ENCODE measurements at regions not wholly inside any gene's neighbourhood (a gene's known extent, or its start where the extent isn't known, plus 50 kb on each side); places are given as distances from the start of the nearest gene placed in this dataset.

GRCh38 chr16:13793841-13794409 is 126.0 kb upstream of the ERCC4 start:
- no peak for DNase-seq
- no peak for ATAC-seq
- Mint-ChIP-seq H3K4me3 (no peak overlapping the region), H3K9me3 (peaks cover 10% of the 10 kb centered on the region), H3K27ac (peak overlapping the region; percentile 31), H3K4me1 (no peaks in the 10 kb centered on the region), H3K36me3 (ENCODE audit: low read depth) (no peaks in the 10 kb centered on the region), H3K27me3 (peaks cover 3% of the 10 kb centered on the region)

GRCh38 chr16:13795131-13795530 is 124.8 kb upstream of the ERCC4 start:
- peaks cover 3% of the 10 kb centered on the region for H3K27me3 Mint-ChIP-seq
- no peak overlapping the region for H3K27ac Mint-ChIP-seq
- H3K9me3 Mint-ChIP-seq, result peaks cover 10% of the 10 kb centered on the region
- ATAC-seq (no peak), DNase-seq (no peak)
- no peaks in the 10 kb centered on the region for H3K36me3 Mint-ChIP-seq (ENCODE audit: low read depth)
- H3K4me3 Mint-ChIP-seq, result no peak overlapping the region
- H3K4me1 Mint-ChIP-seq, result no peaks in the 10 kb centered on the region

GRCh38 chr16:13797718-13798117 is 122.2 kb upstream of the ERCC4 start:
- DNase-seq, result no peak
- peaks cover 4% of the 10 kb centered on the region for H3K9me3 Mint-ChIP-seq
- H3K4me3 Mint-ChIP-seq, result no peak overlapping the region
- peaks cover 3% of the 10 kb centered on the region for H3K27me3 Mint-ChIP-seq
- no peaks in the 10 kb centered on the region for H3K4me1 Mint-ChIP-seq
- H3K36me3 Mint-ChIP-seq (ENCODE audit: low read depth), result no peaks in the 10 kb centered on the region
- no peak overlapping the region for H3K27ac Mint-ChIP-seq
- no peak for ATAC-seq

DNA sequence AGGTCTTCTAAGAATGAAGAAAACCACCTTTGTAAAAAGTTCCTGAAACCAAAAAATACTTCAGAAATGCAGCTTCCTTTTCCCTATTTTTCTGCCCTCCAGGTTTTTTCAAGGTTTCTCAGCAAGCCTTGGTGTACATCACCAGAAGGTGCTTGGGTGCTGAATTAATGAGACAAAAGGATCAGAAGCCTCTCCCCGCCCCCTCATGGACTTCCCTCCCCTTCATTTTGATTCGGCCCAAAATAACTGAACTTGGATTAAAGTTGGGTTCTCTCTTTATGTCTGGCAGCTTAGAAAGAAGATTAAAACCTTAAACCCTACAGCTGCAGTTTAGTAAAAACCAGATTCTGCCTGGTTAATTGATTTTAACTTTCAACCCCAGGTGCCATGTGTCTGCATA is 121.7 kb upstream of the ERCC4 start:
- Mint-ChIP-seq H3K27me3 (peaks cover 3% of the 10 kb centered on the region), H3K4me1 (no peaks in the 10 kb centered on the region), H3K9me3 (peaks cover 4% of the 10 kb centered on the region), H3K36me3 (ENCODE audit: low read depth) (no peaks in the 10 kb centered on the region), H3K27ac (no peak overlapping the region), H3K4me3 (no peak overlapping the region)
- ATAC-seq (no peak), DNase-seq (no peak)

DNA sequence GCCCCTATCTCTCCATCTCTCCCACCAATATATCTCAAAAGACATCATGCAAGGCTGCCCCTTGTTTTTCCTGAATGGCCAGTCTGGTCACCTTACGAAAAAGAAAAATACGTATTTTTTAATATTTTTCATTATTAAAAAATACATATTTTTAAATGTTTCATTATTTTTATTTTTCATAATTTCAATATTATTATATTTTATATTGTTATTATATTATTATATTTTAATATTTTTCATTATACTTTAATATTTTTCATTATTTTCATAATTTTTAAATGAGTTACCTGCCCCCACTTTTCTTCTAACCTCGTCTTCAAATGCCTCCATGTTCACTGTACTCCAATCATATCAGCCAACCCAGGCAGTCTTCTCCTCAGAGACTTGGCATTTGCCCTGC is 116.0 kb upstream of the ERCC4 start:
- Mint-ChIP-seq H3K4me1 (no peaks in the 10 kb centered on the region), H3K4me3 (no peak overlapping the region)
- no peak for ATAC-seq

GRCh38 chr16:13805951-13806350 is 114.0 kb upstream of the ERCC4 start:
- DNase-seq (no peak), ATAC-seq (no peak)
- Mint-ChIP-seq H3K4me1 (no peaks in the 10 kb centered on the region), H3K9me3 (no peaks in the 10 kb centered on the region), H3K27ac (no peak overlapping the region), H3K4me3 (no peak overlapping the region), H3K27me3 (peaks cover 2% of the 10 kb centered on the region), H3K36me3 (ENCODE audit: low read depth) (no peaks in the 10 kb centered on the region)

More for the DNA sequence above, 116.0 kb upstream of the ERCC4 start:
- DNase-seq, result no peak
- Mint-ChIP-seq H3K36me3 (ENCODE audit: low read depth) (no peaks in the 10 kb centered on the region), H3K27me3 (no peaks in the 10 kb centered on the region), H3K27ac (no peak overlapping the region), H3K9me3 (no peaks in the 10 kb centered on the region)

GRCh38 chr16:13806671-13807070 is 113.3 kb upstream of the ERCC4 start:
- H3K36me3 Mint-ChIP-seq (ENCODE audit: low read depth), result no peaks in the 10 kb centered on the region
- H3K4me3 Mint-ChIP-seq, result no peak overlapping the region
- H3K27ac Mint-ChIP-seq, result no peak overlapping the region
- H3K4me1 Mint-ChIP-seq, result no peaks in the 10 kb centered on the region
- DNase-seq (no peak), ATAC-seq (no peak)
- peaks cover 3% of the 10 kb centered on the region for H3K27me3 Mint-ChIP-seq
- no peaks in the 10 kb centered on the region for H3K9me3 Mint-ChIP-seq

DNA sequence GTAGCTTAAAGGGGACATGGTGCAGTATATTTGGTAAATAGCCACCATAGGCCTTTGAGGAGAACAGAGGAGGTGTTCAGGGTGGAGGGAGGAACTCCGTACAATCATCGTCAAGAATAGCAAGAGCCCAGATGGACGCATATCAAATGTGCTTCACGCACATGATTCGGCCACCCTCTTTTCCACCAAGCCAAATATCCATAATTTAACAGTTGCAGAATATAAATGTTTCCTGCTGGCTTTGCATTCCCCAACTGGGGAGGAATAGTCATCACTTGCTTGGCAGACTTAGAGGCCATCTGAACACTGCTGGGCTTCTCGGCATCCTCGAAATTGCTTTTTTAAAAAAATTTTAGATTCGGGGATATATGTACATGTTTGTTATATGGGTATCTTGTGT is 111.9 kb upstream of the ERCC4 start:
- H3K4me3 Mint-ChIP-seq, result no peak overlapping the region
- no peaks in the 10 kb centered on the region for H3K36me3 Mint-ChIP-seq (ENCODE audit: low read depth)
- no peaks in the 10 kb centered on the region for H3K9me3 Mint-ChIP-seq
- peaks cover 3% of the 10 kb centered on the region for H3K27me3 Mint-ChIP-seq
- ATAC-seq, result no peak
- no peak overlapping the region for H3K27ac Mint-ChIP-seq
- DNase-seq, result no peak
- H3K4me1 Mint-ChIP-seq, result no peaks in the 10 kb centered on the region

- Mint-ChIP-seq H3K27ac (no peak overlapping the region), H3K27me3 (peaks cover 3% of the 10 kb centered on the region), H3K4me3 (no peak overlapping the region), H3K9me3 (no peaks in the 10 kb centered on the region), H3K36me3 (ENCODE audit: low read depth) (no peaks in the 10 kb centered on the region), H3K4me1 (no peaks in the 10 kb centered on the region)
- no peak for DNase-seq
- no peak for ATAC-seq
Measured at GRCh38 chr16:13809765-13810164, 110.2 kb upstream of the ERCC4 start.

- Mint-ChIP-seq H3K4me3 (no peak overlapping the region), H3K27me3 (peaks cover 4% of the 10 kb centered on the region), H3K4me1 (no peaks in the 10 kb centered on the region), H3K36me3 (ENCODE audit: low read depth) (no peaks in the 10 kb centered on the region), H3K9me3 (no peaks in the 10 kb centered on the region), H3K27ac (no peak overlapping the region)
- ATAC-seq, result no peak
- DNase-seq, result no peak
Measured at GRCh38 chr16:13811834-13812233, 108.1 kb upstream of the ERCC4 start.

DNA sequence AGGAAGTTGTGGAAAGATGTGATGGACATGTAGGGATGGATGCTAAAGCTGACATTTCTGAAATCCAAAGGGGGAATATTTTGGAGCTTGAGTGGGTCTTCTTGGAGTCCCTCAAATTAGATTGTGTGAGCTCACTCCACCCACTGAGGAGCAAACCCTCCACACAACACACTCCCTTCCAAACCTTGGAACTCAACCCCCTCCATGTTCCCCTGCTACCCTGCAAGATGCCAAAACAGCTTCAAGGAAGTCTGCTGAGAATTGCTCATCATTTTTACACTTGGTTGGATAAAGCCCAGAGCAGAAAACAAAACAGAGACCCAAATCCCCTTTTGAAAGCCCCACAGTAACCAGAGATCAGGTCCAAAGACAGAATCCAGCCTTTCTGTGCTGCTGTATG is 103.3 kb upstream of the ERCC4 start:
- Mint-ChIP-seq H3K4me1 (no peaks in the 10 kb centered on the region), H3K9me3 (no peaks in the 10 kb centered on the region), H3K27ac (no peak overlapping the region), H3K36me3 (ENCODE audit: low read depth) (no peaks in the 10 kb centered on the region), H3K4me3 (no peak overlapping the region), H3K27me3 (peaks cover 2% of the 10 kb centered on the region)
- ATAC-seq (no peak), DNase-seq (no peak)

DNA sequence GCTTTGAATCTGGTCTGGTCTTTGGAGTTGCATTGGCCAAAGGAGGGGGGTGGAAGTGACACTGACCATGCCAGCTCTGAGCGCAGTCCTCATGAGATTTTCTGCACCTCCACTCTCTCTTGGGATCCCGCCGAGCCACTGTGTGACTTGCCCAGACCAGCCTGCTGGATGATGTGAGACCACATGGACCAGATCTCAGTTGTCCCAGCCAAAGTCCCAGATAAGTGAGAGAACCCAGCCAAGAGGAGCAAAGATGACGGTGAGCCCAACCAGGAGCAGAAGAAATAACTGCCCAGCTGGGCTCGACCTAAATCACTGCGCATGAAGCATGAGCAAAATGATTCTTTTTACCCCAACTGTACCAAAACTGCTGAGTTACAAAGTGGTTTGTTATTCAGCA is 96.5 kb upstream of the ERCC4 start:
- no peak overlapping the region for H3K27ac Mint-ChIP-seq
- H3K36me3 Mint-ChIP-seq (ENCODE audit: low read depth), result no peaks in the 10 kb centered on the region
- H3K4me3 Mint-ChIP-seq, result no peak overlapping the region
- no peaks in the 10 kb centered on the region for H3K27me3 Mint-ChIP-seq
- ATAC-seq, result no peak
- H3K9me3 Mint-ChIP-seq, result no peaks in the 10 kb centered on the region
- no peaks in the 10 kb centered on the region for H3K4me1 Mint-ChIP-seq
- DNase-seq, result no peak

GRCh38 chr16:13829697-13830299 is 90.2 kb upstream of the ERCC4 start:
- H3K27me3 Mint-ChIP-seq, result peaks cover 9% of the 10 kb centered on the region
- DNase-seq (no peak), ATAC-seq (no peak)
- no peaks in the 10 kb centered on the region for H3K36me3 Mint-ChIP-seq (ENCODE audit: low read depth)
- no peak overlapping the region for H3K4me3 Mint-ChIP-seq
- no peak overlapping the region for H3K27ac Mint-ChIP-seq
- no peaks in the 10 kb centered on the region for H3K9me3 Mint-ChIP-seq
- H3K4me1 Mint-ChIP-seq, result no peaks in the 10 kb centered on the region

- H3K27ac Mint-ChIP-seq, result no peak overlapping the region
- H3K36me3 Mint-ChIP-seq (ENCODE audit: low read depth), result no peaks in the 10 kb centered on the region
- H3K4me3 Mint-ChIP-seq, result no peak overlapping the region
- no peaks in the 10 kb centered on the region for H3K9me3 Mint-ChIP-seq
- no peak for ATAC-seq
- no peak for DNase-seq
- H3K4me1 Mint-ChIP-seq, result no peaks in the 10 kb centered on the region
- peaks cover 9% of the 10 kb centered on the region for H3K27me3 Mint-ChIP-seq
Measured at GRCh38 chr16:13833515-13833914, 86.4 kb upstream of the ERCC4 start.

DNA sequence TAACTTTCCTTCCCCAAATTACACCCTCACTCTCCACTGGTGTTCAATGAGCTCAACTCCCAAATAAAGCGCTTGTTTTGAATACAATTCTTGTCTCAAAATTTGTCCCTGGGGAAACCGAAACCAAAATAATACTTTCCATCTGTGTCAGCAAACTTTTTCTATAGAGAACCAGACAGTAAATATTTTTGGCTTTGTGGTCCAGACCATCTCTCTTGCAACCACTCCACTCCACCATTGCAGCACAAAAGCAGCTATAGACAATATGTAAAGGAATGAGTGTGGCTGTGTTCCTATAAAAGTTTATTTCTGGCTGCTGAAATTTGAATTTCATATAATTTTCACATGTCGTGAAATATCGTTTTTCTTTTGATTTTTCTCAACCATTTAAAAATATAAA is 84.6 kb upstream of the ERCC4 start:
- Mint-ChIP-seq H3K27me3 (peaks cover 6% of the 10 kb centered on the region), H3K4me1 (no peaks in the 10 kb centered on the region), H3K36me3 (ENCODE audit: low read depth) (no peaks in the 10 kb centered on the region), H3K27ac (no peak overlapping the region), H3K9me3 (no peaks in the 10 kb centered on the region), H3K4me3 (no peak overlapping the region)
- DNase-seq (no peak), ATAC-seq (no peak)

Data from activated naive CD8-positive, alpha-beta T cell treated with anti-CD3 and anti-CD28 coated beads, Interleukin-2, amount 50 U/mL, for 24 hours (primary cell).